ENCODE measurements at regions not wholly inside any gene's neighbourhood (a gene's known extent, or its start where the extent isn't known, plus 50 kb on each side); places are given as distances from the start of the nearest gene placed in this dataset.

- DNase-seq (no peak), ATAC-seq (replicated peaks in 1 of 2) (no peak)
- Mint-ChIP-seq H3K9me3 (peaks cover 0 to 3% of the 10 kb centered on the region in 2 donors), H3K27ac (no peak overlapping the region), H3K36me3 (ENCODE audit: insufficient read depth in 2 of 2) (no peaks in the 10 kb centered on the region), H3K4me1 (ENCODE audit: low read depth) (no peaks in the 10 kb centered on the region), H3K4me3 (no peak overlapping the region), H3K27me3 (ENCODE audit: low read depth) (peaks cover 23% of the 10 kb centered on the region)
These were observed 358.3 kb downstream of the SOX9 start for GRCh38 chr17:72479113-72479512.

DNA sequence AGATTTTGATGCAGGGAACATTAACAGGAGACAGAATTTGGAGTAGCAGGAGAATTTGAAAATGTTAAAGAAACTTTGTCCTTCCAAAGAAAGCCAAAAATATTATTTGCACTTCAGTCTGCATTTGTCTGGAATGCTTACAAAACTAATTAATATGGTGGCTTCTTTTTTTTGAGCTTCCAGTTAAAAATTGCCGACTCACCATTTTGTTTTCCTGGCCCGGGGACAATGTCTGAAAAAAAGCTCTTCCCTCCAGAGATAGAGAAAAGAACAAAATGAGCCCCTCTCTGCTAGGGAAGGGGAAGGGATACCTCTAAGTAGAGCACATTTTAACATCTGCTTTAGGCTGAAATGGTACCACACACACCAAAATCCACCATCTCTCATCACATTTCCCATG, 360.8 kb downstream of the SOX9 start:
- no peak for ATAC-seq (replicated peaks in 1 of 2)
- Mint-ChIP-seq H3K4me1 (ENCODE audit: low read depth) (no peaks in the 10 kb centered on the region), H3K27me3 (ENCODE audit: low read depth) (peaks cover 15% of the 10 kb centered on the region), H3K4me3 (no peak overlapping the region), H3K27ac (no peak overlapping the region), H3K9me3 (peaks cover 0 to 3% of the 10 kb centered on the region in 2 donors), H3K36me3 (ENCODE audit: insufficient read depth in 2 of 2) (no peaks in the 10 kb centered on the region)
- no peak for DNase-seq

DNA sequence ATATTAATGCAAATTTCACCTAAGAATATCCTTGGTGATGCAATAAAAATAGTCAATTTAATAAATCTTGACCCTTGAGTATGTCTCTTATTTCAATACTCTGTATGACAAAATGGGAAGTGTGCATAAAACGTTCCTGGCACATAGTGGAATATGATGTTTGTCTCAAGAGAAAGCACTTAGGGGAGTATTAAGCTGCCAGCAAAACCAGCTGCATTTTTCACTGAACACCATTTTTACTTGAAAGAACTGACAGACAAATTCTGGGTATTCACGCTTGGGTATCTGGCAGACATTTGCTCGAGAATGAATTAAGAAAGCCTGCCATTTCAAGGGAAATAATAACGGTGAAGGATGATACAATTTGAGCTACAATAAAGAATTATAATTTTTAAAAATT, 364.8 kb downstream of the SOX9 start:
- no peak for ATAC-seq (replicated peaks in 1 of 2)
- Mint-ChIP-seq H3K36me3 (ENCODE audit: insufficient read depth in 2 of 2) (no peaks in the 10 kb centered on the region), H3K4me3 (no peak overlapping the region), H3K27me3 (ENCODE audit: low read depth) (peaks cover 8% of the 10 kb centered on the region), H3K27ac (no peak overlapping the region), H3K9me3 (peaks cover 0 to 6% of the 10 kb centered on the region in 2 donors), H3K4me1 (ENCODE audit: low read depth) (no peaks in the 10 kb centered on the region)
- DNase-seq: no peak

DNA sequence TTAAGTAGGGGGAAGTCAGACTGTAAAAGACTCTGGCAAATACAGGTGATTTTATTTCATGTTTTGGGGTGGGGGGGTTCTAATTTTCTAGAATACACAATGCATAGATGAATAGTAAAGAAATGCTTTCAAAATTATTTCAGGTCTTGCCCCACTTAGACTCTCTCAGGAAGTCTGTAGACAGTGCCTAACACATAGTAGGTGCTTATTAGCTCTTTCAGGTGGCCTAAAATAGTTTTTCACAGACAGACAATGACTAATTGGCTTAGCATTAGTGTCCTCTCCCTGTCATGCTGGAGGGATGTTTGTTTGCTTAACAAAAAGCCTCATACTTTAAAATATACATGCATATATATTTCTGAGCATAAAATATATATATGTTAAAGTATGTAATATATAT, 366.0 kb downstream of the SOX9 start:
- H3K27me3 Mint-ChIP-seq (ENCODE audit: low read depth): peaks cover 8% of the 10 kb centered on the region
- peaks cover 0 to 6% of the 10 kb centered on the region in 2 donors for H3K9me3 Mint-ChIP-seq
- no peak for ATAC-seq (replicated peaks in 1 of 2)
- no peaks in the 10 kb centered on the region for H3K4me1 Mint-ChIP-seq (ENCODE audit: low read depth)
- H3K36me3 Mint-ChIP-seq (ENCODE audit: insufficient read depth in 2 of 2): no peaks in the 10 kb centered on the region
- no peak overlapping the region for H3K27ac Mint-ChIP-seq
- DNase-seq: no peak
- no peak overlapping the region for H3K4me3 Mint-ChIP-seq

GRCh38 chr17:72487731-72488494, 367.1 kb downstream of the SOX9 start:
- no peaks in the 10 kb centered on the region for H3K36me3 Mint-ChIP-seq (ENCODE audit: insufficient read depth in 2 of 2)
- H3K27ac Mint-ChIP-seq: no peak overlapping the region
- peaks cover 8% of the 10 kb centered on the region for H3K27me3 Mint-ChIP-seq (ENCODE audit: low read depth)
- DNase-seq (no peak), ATAC-seq (replicated peaks in 1 of 2) (no peak)
- H3K9me3 Mint-ChIP-seq: peaks cover 0 to 3% of the 10 kb centered on the region in 2 donors
- H3K4me3 Mint-ChIP-seq: no peak overlapping the region
- no peaks in the 10 kb centered on the region for H3K4me1 Mint-ChIP-seq (ENCODE audit: low read depth)

DNA sequence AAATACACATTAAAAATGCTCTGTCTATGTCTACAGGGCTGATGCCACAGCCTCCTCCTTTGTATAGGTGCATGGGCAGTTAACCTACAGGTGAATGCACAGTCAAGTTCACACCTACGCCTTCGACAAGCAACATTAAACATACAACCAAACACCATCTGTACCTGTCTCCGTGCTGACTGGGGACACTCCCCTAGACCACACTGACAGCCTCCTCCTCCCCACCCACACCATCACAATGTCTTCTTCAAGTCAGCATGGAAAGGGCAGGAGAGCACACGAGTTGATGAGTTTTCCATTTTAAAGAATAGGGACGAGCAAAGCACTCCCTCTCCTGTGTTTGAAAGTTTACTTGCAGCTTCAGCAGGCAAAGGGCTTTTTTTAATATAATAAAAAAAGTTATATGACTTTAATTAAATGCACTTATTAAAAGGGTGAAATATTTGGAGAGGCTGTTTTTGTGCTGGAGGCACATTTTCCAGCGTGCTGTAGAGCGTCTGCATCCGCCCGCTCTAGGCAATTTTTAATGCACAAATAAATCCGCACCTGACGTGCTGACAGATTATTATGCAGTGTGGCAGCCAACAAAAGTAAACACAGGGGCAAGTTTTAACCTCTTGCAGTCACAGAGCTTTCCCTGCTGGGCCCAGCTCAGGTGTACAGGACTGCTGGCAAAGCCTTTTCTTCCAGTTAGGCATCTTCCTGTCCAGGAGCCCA, 367.9 kb downstream of the SOX9 start:
- H3K27me3 Mint-ChIP-seq (ENCODE audit: low read depth): peaks cover 8% of the 10 kb centered on the region
- DNase-seq: no peak
- no peaks in the 10 kb centered on the region for H3K36me3 Mint-ChIP-seq (ENCODE audit: insufficient read depth in 2 of 2)
- H3K27ac Mint-ChIP-seq: no peak overlapping the region
- peaks cover 0 to 3% of the 10 kb centered on the region in 2 donors for H3K9me3 Mint-ChIP-seq
- H3K4me3 Mint-ChIP-seq: no peak overlapping the region
- no peak for ATAC-seq (replicated peaks in 1 of 2)
- no peaks in the 10 kb centered on the region for H3K4me1 Mint-ChIP-seq (ENCODE audit: low read depth)

DNA sequence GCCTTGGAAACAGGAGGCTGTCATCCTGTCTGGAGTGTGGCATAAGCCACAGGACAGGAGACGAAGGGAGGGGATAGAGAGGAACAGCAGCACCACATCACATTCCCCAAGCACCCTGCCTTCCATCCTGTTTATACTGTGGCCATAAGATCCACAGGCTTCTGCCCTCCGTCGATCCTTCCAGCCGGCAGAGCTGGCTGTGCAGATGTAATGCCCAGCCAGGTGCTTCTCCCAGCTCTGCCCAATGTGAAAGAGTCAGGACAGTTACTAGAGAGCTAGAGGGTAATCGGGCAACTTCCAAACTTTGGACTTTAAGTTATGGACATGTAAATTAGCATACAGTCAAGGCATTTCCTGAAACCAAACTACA, 368.4 kb downstream of the SOX9 start:
- H3K4me3 Mint-ChIP-seq: no peak overlapping the region
- H3K4me1 Mint-ChIP-seq (ENCODE audit: low read depth): no peaks in the 10 kb centered on the region
- peaks cover 2 to 3% of the 10 kb centered on the region in 2 donors for H3K9me3 Mint-ChIP-seq
- H3K36me3 Mint-ChIP-seq (ENCODE audit: insufficient read depth in 2 of 2): no peaks in the 10 kb centered on the region
- DNase-seq: no peak
- H3K27ac Mint-ChIP-seq: no peak overlapping the region
- ATAC-seq (replicated peaks in 1 of 2): no peak
- H3K27me3 Mint-ChIP-seq (ENCODE audit: low read depth): peaks cover 11% of the 10 kb centered on the region

DNA sequence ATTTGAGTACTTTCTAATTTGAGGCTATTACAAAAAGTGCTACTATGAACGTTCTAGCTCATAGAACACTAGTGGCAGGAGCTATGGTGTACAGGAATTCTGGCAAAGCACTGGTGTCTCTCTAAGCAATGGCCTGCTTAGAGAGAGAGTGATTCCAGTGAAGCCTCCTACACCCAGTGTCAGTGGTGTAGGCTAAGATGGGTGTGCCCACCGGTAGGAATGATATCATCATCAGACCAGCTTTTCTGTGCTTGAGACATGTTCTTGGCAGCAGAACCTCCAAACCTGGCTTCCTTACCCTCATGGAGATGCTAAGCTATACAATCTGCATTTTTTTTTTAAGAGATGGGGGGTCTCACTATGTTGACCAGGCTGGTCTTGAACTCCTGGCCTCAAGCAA, 370.3 kb downstream of the SOX9 start:
- Mint-ChIP-seq H3K36me3 (ENCODE audit: insufficient read depth in 2 of 2) (peaks cover 0 to under 1% of the 10 kb centered on the region in 2 donors), H3K9me3 (peaks cover 3% of the 10 kb centered on the region in 2 donors), H3K27ac (no peak overlapping the region), H3K4me3 (no peak overlapping the region), H3K4me1 (ENCODE audit: low read depth) (no peaks in the 10 kb centered on the region), H3K27me3 (ENCODE audit: low read depth) (peaks cover 16% of the 10 kb centered on the region)
- DNase-seq (no peak), ATAC-seq (replicated peaks in 1 of 2) (no peak)

GRCh38 chr17:72492494-72492893, 371.7 kb downstream of the SOX9 start:
- no peak for ATAC-seq (replicated peaks in 1 of 2)
- H3K27ac Mint-ChIP-seq: no peak overlapping the region
- H3K4me1 Mint-ChIP-seq (ENCODE audit: low read depth): no peaks in the 10 kb centered on the region

GRCh38 chr17:72492941-72493340, 372.1 kb downstream of the SOX9 start:
- H3K9me3 Mint-ChIP-seq: peaks cover 3 to 5% of the 10 kb centered on the region in 2 donors
- ATAC-seq (replicated peaks in 1 of 2): no peak
- H3K36me3 Mint-ChIP-seq (ENCODE audit: insufficient read depth in 2 of 2): peaks cover 0 to 1% of the 10 kb centered on the region in 2 donors
- no peaks in the 10 kb centered on the region for H3K4me1 Mint-ChIP-seq (ENCODE audit: low read depth)
- no peak for DNase-seq
- H3K4me3 Mint-ChIP-seq: no peak overlapping the region
- peaks cover 15% of the 10 kb centered on the region for H3K27me3 Mint-ChIP-seq (ENCODE audit: low read depth)
- H3K27ac Mint-ChIP-seq: no peak overlapping the region

More at GRCh38 chr17:72492494-72492893, 371.7 kb downstream of the SOX9 start:
- H3K27me3 Mint-ChIP-seq (ENCODE audit: low read depth): peaks cover 16% of the 10 kb centered on the region
- H3K9me3 Mint-ChIP-seq: peaks cover 3 to 5% of the 10 kb centered on the region in 2 donors
- DNase-seq: no peak
- no peak overlapping the region for H3K4me3 Mint-ChIP-seq
- peaks cover 0 to 1% of the 10 kb centered on the region in 2 donors for H3K36me3 Mint-ChIP-seq (ENCODE audit: insufficient read depth in 2 of 2)

DNA sequence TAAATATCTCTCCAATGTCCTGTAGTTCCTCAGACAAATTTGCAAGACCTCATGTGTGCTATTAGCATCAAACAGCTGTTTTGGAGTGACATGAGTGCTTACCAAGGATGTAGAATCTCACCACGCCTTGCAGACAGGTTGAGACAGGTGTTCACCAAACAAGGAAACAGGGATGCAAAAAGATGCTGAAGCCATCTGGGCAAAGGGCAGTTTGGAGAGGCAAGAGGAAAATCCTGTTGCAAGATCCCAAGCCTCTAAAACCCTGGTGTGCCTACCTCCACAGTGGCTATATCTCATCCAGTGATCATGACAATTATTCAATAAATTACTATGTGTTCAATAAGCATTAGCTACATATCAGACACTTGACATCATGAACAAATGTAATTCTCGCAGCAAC, 373.7 kb downstream of the SOX9 start:
- H3K27ac Mint-ChIP-seq: no peak overlapping the region
- H3K4me1 Mint-ChIP-seq (ENCODE audit: low read depth): no peaks in the 10 kb centered on the region
- peaks cover 3 to 5% of the 10 kb centered on the region in 2 donors for H3K9me3 Mint-ChIP-seq
- no peak overlapping the region for H3K4me3 Mint-ChIP-seq
- peaks cover 0 to 1% of the 10 kb centered on the region in 2 donors for H3K36me3 Mint-ChIP-seq (ENCODE audit: insufficient read depth in 2 of 2)
- no peak for DNase-seq
- ATAC-seq (replicated peaks in 1 of 2): no peak
- peaks cover 8% of the 10 kb centered on the region for H3K27me3 Mint-ChIP-seq (ENCODE audit: low read depth)

DNA sequence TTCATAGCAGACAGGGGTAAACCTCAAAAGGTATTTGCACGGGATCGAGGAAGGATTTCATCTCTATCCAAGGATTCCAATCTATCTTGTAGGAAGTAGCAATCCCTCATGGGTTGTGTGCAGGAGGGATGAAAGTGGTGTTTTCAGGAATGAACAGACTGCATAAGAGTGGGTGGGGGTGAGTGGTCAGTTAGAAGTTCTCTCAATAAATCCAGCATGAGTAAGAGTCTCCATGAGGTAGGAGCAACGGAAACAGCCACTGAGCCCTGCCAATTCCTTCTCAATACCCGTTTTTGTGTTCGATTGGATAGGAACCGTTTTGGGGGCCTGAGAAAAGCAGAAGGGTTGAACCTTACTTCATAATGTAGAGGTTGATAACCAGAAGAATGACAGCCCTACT, 375.6 kb downstream of the SOX9 start:
- ATAC-seq (replicated peaks in 1 of 2): no peak

GRCh38 chr17:72497915-72498314, 377.1 kb downstream of the SOX9 start:
- H3K4me3 Mint-ChIP-seq: no peak overlapping the region
- no peak overlapping the region for H3K27ac Mint-ChIP-seq
- H3K4me1 Mint-ChIP-seq (ENCODE audit: low read depth): no peaks in the 10 kb centered on the region
- peaks cover 12% of the 10 kb centered on the region for H3K27me3 Mint-ChIP-seq (ENCODE audit: low read depth)
- DNase-seq (no peak), ATAC-seq (replicated peaks in 1 of 2) (no peak)
- peaks cover 0 to 1% of the 10 kb centered on the region in 2 donors for H3K36me3 Mint-ChIP-seq (ENCODE audit: insufficient read depth in 2 of 2)
- peaks cover 0 to 5% of the 10 kb centered on the region in 2 donors for H3K9me3 Mint-ChIP-seq

More for the DNA sequence above, 375.6 kb downstream of the SOX9 start:
- DNase-seq: no peak
- no peak overlapping the region for H3K27ac Mint-ChIP-seq
- H3K4me1 Mint-ChIP-seq (ENCODE audit: low read depth): no peaks in the 10 kb centered on the region
- H3K9me3 Mint-ChIP-seq: peaks cover 0 to 5% of the 10 kb centered on the region in 2 donors
- H3K4me3 Mint-ChIP-seq: no peak overlapping the region
- peaks cover 8% of the 10 kb centered on the region for H3K27me3 Mint-ChIP-seq (ENCODE audit: low read depth)
- peaks cover 0 to 1% of the 10 kb centered on the region in 2 donors for H3K36me3 Mint-ChIP-seq (ENCODE audit: insufficient read depth in 2 of 2)
